GM23338 (cell line): ENCODE measurements at regions not wholly inside any gene's neighbourhood (a gene's known extent, or its start where the extent isn't known, plus 50 kb on each side); places are given as distances from the start of the nearest gene placed in this dataset.

ENCODE experiments used
- ATAC-seq: fragments of 200-7000 bp; cut with Tn5 transposase; 3 replicates; pipeline ENCODE4 v1.9.1; 2020
- DNase-seq: peaks from one replicate; pipeline ENCODE4 v3.0.0-alpha.2; 2015; ENCODE audit warnings: low spot score
- H2AFZ ChIP-seq: fragments of 200-600 bp; sonication (generic); 2 replicates; pipeline ENCODE4 v1.8.0; 2016; ENCODE audit warnings: antibody characterized with exemption, mild to moderate bottlenecking, moderate library complexity
- H3F3A ChIP-seq: fragments of 200-600 bp; sonication (generic); replicated peaks from 2 replicates; pipeline ENCODE4 v1.8.0; 2017; ENCODE audit warnings: antibody characterized with exemption, mixed run types, low read depth
- H3K27ac ChIP-seq: fragments of 200-600 bp; sonication (generic); 2 replicates; pipeline ENCODE4 v1.6.1; 2016; ENCODE audit warnings: low read depth
- H3K27me3 ChIP-seq: fragments of 200-600 bp; sonication (generic); 2 replicates; pipeline ENCODE4 v1.8.0; 2016; ENCODE audit warnings: mild to moderate bottlenecking, mixed run types, moderate library complexity; ENCODE audit not compliant: insufficient read depth
- H3K36me3 ChIP-seq: fragments of 200-600 bp; sonication (generic); 2 replicates; pipeline ENCODE4 v1.8.0; 2016; ENCODE audit warnings: mild to moderate bottlenecking; ENCODE audit not compliant: insufficient read depth
- H3K4me1 ChIP-seq: fragments of 200-600 bp; sonication (generic); 2 replicates; pipeline ENCODE4 v1.8.0; 2016; ENCODE audit warnings: mild to moderate bottlenecking, moderate library complexity; ENCODE audit not compliant: insufficient read depth
- H3K4me2 ChIP-seq: fragments of 200-600 bp; sonication (generic); 2 replicates; pipeline ENCODE4 v1.7.1; 2017; ENCODE audit warnings: mixed run types
- H3K4me3 ChIP-seq: fragments of 200-600 bp; sonication (generic); 2 replicates; pipeline ENCODE4 v1.6.1; 2016; ENCODE audit warnings: mixed run types
- H3K79me2 ChIP-seq: fragments of 200-600 bp; sonication (generic); replicated peaks from 2 replicates; pipeline ENCODE4 v1.8.0; 2017; ENCODE audit warnings: mild to moderate bottlenecking; ENCODE audit not compliant: insufficient read depth
- H3K9me2 ChIP-seq: fragments of 200-600 bp; sonication (generic); 2 replicates; pipeline ENCODE4 v1.8.0; 2017; ENCODE audit not compliant: insufficient read depth
- H4K20me1 ChIP-seq: fragments of 200-600 bp; sonication (generic); replicated peaks from 2 replicates; pipeline ENCODE4 v1.8.0; 2017; ENCODE audit warnings: mild to moderate bottlenecking; ENCODE audit not compliant: insufficient read depth
- H3K27ac Mint-ChIP-seq: 2 replicates; pipeline ENCODE4 v1.8.0; 2020; ENCODE audit warnings: inconsistent platforms, mild to moderate bottlenecking, moderate library complexity, mixed read lengths
- H3K27me3 Mint-ChIP-seq: 3 replicates; pipeline ENCODE4 v1.8.0; 2022; ENCODE audit warnings: low read depth, mild to moderate bottlenecking, moderate library complexity, mixed read lengths, inconsistent platforms; ENCODE audit not compliant: insufficient read depth, poor library complexity
- H3K36me3 Mint-ChIP-seq: 3 replicates; pipeline ENCODE4 v1.8.0; 2021; ENCODE audit warnings: low read depth, mild to moderate bottlenecking, inconsistent platforms, moderate library complexity, mixed read lengths
- H3K4me1 Mint-ChIP-seq: 3 replicates; pipeline ENCODE4 v1.8.0; 2020; ENCODE audit warnings: mild to moderate bottlenecking, inconsistent platforms, mixed read lengths
- H3K4me3 Mint-ChIP-seq: 3 replicates; pipeline ENCODE4 v1.8.0; 2021; ENCODE audit warnings: moderate library complexity, mild to moderate bottlenecking, inconsistent platforms, mixed read lengths
- H3K9me3 Mint-ChIP-seq: 3 replicates; pipeline ENCODE4 v1.8.0; 2020; ENCODE audit warnings: moderate library complexity, mild to moderate bottlenecking, inconsistent platforms, mixed read lengths
- EZH2 ChIP-seq: fragments of 200-600 bp; sonication (generic); IDR thresholded peaks from one replicate; pipeline ENCODE4 v1.8.0; 2017; ENCODE audit warnings: antibody characterized with exemption, mild to moderate bottlenecking, low read depth; ENCODE audit not compliant: unreplicated experiment
- NANOG ChIP-seq: IDR thresholded peaks from 2 replicates; pipeline ENCODE4 v1.6.1; 2016; ENCODE audit warnings: antibody characterized with exemption, borderline replicate concordance
- POLR2AphosphoS5 ChIP-seq: IDR thresholded peaks from 2 replicates; pipeline ENCODE4 v1.6.1; 2016; ENCODE audit warnings: antibody characterized with exemption, low read depth
- STAT1 ChIP-seq: IDR thresholded peaks from one replicate; pipeline ENCODE4 v1.6.1; 2016; ENCODE audit warnings: antibody characterized with exemption; ENCODE audit not compliant: unreplicated experiment
- ZNF331 ChIP-seq: fragments of 250-450 bp; sonication (Bioruptor Pico); IDR thresholded peaks from 2 replicates; pipeline ENCODE4 v1.5.0; 2020; ENCODE audit warnings: low read depth, mild to moderate bottlenecking, moderate library complexity
- ZNF462 ChIP-seq: fragments of 250-450 bp; sonication (Bioruptor Pico); IDR thresholded peaks from 2 replicates; pipeline ENCODE4 v1.5.0; 2020; ENCODE audit warnings: mild to moderate bottlenecking, moderate library complexity

DNA sequence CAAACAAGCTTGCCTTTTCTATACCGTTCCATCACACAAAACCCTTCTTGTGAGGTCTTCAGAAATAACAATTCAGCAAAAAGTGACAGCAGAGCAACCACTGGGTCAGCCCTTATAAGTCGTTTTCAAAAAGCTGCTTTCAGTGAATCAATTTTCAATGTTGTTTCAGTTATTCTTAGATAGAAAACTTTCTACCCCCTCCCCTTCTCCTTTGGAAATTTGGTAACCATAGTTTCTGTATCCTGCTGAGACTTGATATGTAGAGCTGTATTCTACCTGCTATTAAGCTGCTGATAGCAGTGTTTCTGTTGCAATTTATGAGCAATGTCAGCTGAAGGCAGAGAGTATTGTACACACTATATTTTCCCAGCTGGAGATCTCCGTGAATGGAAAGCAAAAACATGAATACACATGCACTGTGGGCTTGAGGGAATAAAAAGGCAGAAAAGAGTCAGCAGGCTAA, 75.7 kb downstream of the ZNF608 start (continued):
- TF ChIP-seq ZNF331 (CRISPR knock-in tag) (no peak), NANOG (no peak), POLR2AphosphoS5 (no peak), ZNF462 (no peak), EZH2 (no peak)

- Histone ChIP-seq H2AFZ (no peak overlapping the region), H3K79me2 (peaks cover 94% of the 10 kb centered on the region)
- ATAC-seq = no peak
Measured at GRCh38 chr5:124669956-124670721, 76.3 kb downstream of the ZNF608 start.

More at GRCh38 chr5:124669956-124670721, 76.3 kb downstream of the ZNF608 start:
- H3K36me3 Mint-ChIP-seq = no peaks in the 10 kb centered on the region; the same call in 2 of the 3 replicates
- Histone ChIP-seq H3K4me1 (peaks cover 52% of the 10 kb centered on the region), H4K20me1 (0 out of 2 replicates have a peak, but pooled peaks cover 3% of the 10 kb centered on the region), H3K27me3 (no peaks in the 10 kb centered on the region), H3K4me3 (no peak overlapping the region), H3F3A (no peaks in the 10 kb centered on the region), H3K9me2 (no peaks in the 10 kb centered on the region), H3K27ac (no peak overlapping the region; the same call in 1 of the 2 replicates), H3K4me2 (no peak overlapping the region), H3K36me3 (no peaks in the 10 kb centered on the region)
- H3K27ac Mint-ChIP-seq = peak overlapping the region; percentile 38; the same call in 1 of the 2 replicates
- no peak for DNase-seq
- no peak overlapping the region for H3K4me3 Mint-ChIP-seq
- H3K27me3 Mint-ChIP-seq = peaks cover 2% of the 10 kb centered on the region
- TF ChIP-seq NANOG (no peak), POLR2AphosphoS5 (no peak), EZH2 (no peak), STAT1 (no peak)
- H3K4me1 Mint-ChIP-seq = peaks cover 74% of the 10 kb centered on the region
- H3K9me3 Mint-ChIP-seq = no peaks in the 10 kb centered on the region
